GM19025 (cell line): ENCODE measurements at regions not wholly inside any gene's neighbourhood (a gene's known extent, or its start where the extent isn't known, plus 50 kb on each side); places are given as distances from the start of the nearest gene placed in this dataset.

Source experiments
- ATAC-seq: cut with Tn5 transposase; IDR thresholded peaks from one replicate; pipeline ENCODE4 v1.9.1; 2021; ENCODE audit warnings: mild to moderate bottlenecking, low read depth, moderate library complexity; ENCODE audit not compliant: unreplicated experiment

DNA sequence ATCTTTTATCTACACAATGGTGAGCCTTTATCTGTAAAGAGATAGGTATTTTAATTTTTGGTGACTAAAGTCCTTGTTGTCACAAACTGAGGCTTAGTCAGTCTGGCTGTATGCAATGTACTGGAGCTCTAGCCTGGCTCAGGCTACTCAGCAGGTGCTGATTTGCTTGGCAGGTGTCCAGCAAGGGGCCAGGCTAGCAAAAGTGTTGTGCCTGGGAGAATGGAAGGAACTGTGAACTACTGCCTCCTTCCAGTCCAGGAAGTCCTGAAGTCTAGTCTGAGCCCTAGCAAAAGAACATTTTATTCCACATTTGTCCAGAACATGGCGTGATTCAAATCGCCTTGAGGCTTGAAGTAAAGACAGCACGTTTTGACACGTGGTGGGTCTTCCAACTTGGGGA is 260.5 kb downstream of the CCDC85A start:
- no peak for ATAC-seq

- ATAC-seq = no peak
These were observed 264.7 kb downstream of the CCDC85A start for GRCh38 chr2:56448403-56449001.

- ATAC-seq = no peak
These were observed 265.2 kb downstream of the CCDC85A start for GRCh38 chr2:56449002-56449431.

GRCh38 chr2:56449449-56449860 is 265.7 kb downstream of the CCDC85A start:
- no peak for ATAC-seq

GRCh38 chr2:56450047-56450446 is 266.3 kb downstream of the CCDC85A start:
- no peak for ATAC-seq

DNA sequence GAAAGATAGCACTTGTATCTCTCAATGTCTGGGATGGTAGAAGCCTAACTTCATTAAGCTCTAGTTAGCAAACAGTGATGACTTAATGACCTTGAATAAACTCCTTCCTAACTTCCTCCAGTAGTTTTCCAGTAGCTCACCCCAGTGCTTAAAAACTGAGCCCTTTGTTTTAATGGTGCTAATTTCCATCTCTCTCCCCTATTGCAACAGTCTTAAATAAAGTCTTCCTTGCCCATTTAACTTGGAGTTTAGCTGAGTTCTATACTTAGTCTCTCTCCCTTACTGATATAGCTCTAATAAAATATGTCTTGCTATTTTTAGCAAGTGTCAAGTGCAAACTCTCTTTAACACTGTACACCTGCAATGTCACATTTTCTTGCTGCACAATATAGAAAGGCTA is 267.0 kb downstream of the CCDC85A start:
- no peak for ATAC-seq

DNA sequence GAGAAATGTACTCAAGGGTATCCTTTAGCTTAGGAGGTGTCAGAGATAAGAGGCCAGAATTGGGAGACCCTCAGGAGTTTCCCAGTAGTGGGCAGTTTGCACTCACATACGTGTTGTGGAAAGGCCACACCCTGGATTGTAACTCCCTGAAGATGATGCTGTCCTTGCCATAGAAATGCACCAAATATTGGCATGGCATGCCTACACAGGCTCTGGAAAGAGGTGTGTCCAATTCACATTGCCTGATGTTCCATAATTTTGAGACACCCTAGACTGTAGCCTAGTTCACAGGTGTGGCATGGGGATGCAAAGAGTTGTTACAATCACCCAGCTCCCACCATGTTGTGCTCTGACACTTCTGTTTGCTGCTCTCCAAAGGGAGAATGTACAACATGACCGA is 271.9 kb downstream of the CCDC85A start:
- ATAC-seq = no peak

GRCh38 chr2:56456791-56457190 is 273.0 kb downstream of the CCDC85A start:
- no peak for ATAC-seq

- ATAC-seq = no peak
These were observed 276.7 kb downstream of the CCDC85A start for GRCh38 chr2:56460508-56460907.

- no peak for ATAC-seq
These were observed 280.3 kb downstream of the CCDC85A start for GRCh38 chr2:56464066-56464465.

GRCh38 chr2:56464613-56465012 is 280.8 kb downstream of the CCDC85A start:
- no peak for ATAC-seq

- ATAC-seq = no peak
These were observed 281.7 kb downstream of the CCDC85A start for GRCh38 chr2:56465491-56465890.

- no peak for ATAC-seq
These were observed 289.7 kb downstream of the CCDC85A start for GRCh38 chr2:56473524-56473923.

DNA sequence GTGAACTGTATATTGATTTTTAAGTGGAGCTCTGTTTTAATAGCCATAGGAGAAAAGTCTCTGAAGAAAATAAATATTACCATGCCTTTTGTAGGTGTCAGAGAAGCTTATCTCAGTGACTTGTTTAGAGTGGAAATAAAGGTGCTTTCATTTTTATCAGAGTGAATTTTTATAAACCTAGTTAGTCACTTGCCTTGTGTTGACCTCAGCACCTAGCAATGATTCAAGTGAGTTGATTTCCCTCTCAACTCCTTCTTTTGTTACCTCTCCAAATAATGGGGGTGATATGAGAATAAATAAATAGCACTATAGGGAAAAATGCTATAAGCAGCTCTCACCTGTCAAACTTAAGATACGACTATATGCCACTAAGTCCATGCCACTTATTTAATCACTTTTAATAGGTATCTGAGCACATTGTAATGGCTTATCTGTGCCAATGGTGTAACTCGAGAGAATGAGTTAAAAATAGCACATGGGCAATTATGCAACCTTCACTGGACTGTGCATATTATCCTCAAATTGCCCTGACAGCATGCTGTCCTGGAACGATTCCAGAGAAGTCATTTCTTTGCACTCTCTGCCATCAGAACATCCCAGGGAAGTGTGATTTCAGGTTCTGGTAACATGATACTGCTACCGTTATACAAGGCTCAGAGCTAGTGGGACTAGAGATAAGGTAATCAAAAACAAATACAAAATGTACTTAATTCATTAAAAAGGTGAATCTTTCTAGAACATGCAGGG is 290.8 kb downstream of the CCDC85A start:
- ATAC-seq = no peak

GRCh38 chr2:56475191-56475590 is 291.4 kb downstream of the CCDC85A start:
- no peak for ATAC-seq

GRCh38 chr2:56476509-56477071 is 292.8 kb downstream of the CCDC85A start:
- ATAC-seq = no peak

DNA sequence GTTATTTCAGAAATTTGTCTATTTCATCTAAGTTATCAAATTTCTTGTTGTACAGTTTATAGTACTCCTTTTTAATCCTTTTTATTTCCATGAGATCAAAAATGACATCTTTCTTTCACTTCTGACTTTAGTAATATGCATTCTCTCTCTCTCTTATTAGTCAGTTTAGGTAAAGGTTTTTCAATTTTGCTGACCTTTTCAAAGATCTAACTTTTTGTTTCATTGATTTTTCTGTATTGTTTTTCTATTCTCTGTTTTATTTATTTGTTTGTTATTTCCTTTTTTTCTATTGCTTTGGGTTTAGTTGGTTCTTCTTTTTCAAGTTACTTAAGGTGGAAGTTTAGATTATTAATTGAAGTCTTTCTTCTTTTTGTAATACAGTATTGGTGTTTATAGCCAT is 294.2 kb downstream of the CCDC85A start:
- ATAC-seq = no peak

GRCh38 chr2:56483081-56483480 is 299.3 kb downstream of the CCDC85A start:
- ATAC-seq = no peak

- ATAC-seq = no peak
These were observed 301.1 kb downstream of the CCDC85A start for GRCh38 chr2:56484906-56485305.

DNA sequence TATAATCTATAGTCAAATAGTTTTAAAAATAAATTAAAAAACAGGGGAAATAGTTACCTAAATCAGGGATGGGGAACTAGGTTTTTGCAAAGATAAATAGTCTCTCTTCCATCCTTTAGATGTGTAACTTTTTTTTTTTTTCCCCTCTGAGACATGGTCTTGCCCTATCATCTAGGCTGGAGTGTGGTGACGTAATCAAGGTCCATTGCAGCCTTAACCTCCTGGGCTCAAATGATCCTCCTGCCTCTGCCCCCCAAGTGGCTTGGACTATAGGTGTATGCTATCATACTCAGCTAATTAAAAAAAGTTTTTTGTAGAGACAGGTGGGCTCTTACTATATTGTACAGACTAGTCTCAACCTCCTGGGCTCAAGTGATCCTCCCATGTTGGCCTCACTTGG is 316.5 kb downstream of the CCDC85A start:
- no peak for ATAC-seq

- ATAC-seq = no peak
These were observed 318.8 kb downstream of the CCDC85A start for GRCh38 chr2:56502616-56503015.

DNA sequence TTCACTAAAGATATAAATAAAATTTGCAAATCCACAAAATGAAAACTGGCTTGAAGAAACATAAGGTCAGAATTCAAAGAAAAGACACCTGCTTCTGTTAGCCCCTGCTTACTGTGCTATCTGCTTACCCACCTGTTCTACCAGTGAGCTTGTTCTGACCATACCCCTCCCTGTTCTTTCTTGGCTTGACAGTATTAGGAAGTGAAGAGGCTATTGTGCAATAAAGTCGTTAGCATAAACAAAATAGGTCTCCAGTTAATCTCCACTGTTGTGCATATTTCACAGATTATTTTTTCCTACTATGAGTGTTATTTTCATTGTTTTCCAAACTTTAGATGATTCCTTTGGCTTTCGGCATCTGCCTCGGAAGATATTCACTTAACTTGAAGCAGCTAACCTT is 322.1 kb downstream of the CCDC85A start:
- ATAC-seq = no peak
